MCF 10A (cell line): ENCODE measurements at regions not wholly inside any gene's neighbourhood (a gene's known extent, or its start where the extent isn't known, plus 50 kb on each side); places are given as distances from the start of the nearest gene placed in this dataset.

Experiments used
- BruUV-seq: library from RNA; stranded (reverse); fragments of 400-500 nt; replicated peaks from 2 replicates; lab custom pipeline; 2021; lab: Mats Ljungman, UMichigan
- CTCF ChIA-PET: fragments of 300-600 bp; sonication (Branson Sonifier 250); formaldehyde crosslinking; extraction: SDS; loops from one replicate; lab custom pipeline; 2021; ENCODE audit warnings: antibody characterized with exemption, inconsistent platforms; lab: Yijun Ruan, JAX
- POLR2A ChIA-PET: fragments of 300-600, 350-650 bp; sonication (Branson Sonifier 250); formaldehyde crosslinking; extraction: SDS; loops from one replicate; lab custom pipeline; 2020; ENCODE audit warnings: antibody characterized with exemption, inconsistent platforms; lab: Yijun Ruan, JAX
- DNase-seq: peaks from one replicate; pipeline ENCODE4 v3.0.0-alpha.2; 2018; ENCODE audit not compliant: unreplicated experiment
- H3K27ac Mint-ChIP-seq: one replicate; pipeline ENCODE4 v1.8.0; 2022; ENCODE audit warnings: mild to moderate bottlenecking, low read depth, mixed read lengths; ENCODE audit not compliant: unreplicated experiment
- H3K27me3 Mint-ChIP-seq: one replicate; pipeline ENCODE4 v1.8.0; 2022; ENCODE audit warnings: mixed read lengths; ENCODE audit not compliant: insufficient read depth, unreplicated experiment
- H3K36me3 Mint-ChIP-seq: one replicate; pipeline ENCODE4 v1.8.0; 2022; ENCODE audit warnings: mild to moderate bottlenecking, moderate library complexity, mixed read lengths; ENCODE audit not compliant: insufficient read depth, unreplicated experiment
- H3K4me1 Mint-ChIP-seq: one replicate; pipeline ENCODE4 v1.8.0; 2022; ENCODE audit warnings: mixed read lengths; ENCODE audit not compliant: insufficient read depth, unreplicated experiment
- H3K4me3 Mint-ChIP-seq: one replicate; pipeline ENCODE4 v1.8.0; 2022; ENCODE audit warnings: mild to moderate bottlenecking, moderate library complexity, mixed read lengths; ENCODE audit not compliant: unreplicated experiment
- H3K9me3 Mint-ChIP-seq: one replicate; pipeline ENCODE4 v1.8.0; 2022; ENCODE audit warnings: mixed read lengths; ENCODE audit not compliant: unreplicated experiment
- intact Hi-C: fragments of 100-400 bp; cut with micrococcal nuclease; formaldehyde crosslinking; loops from 2 replicates; pipeline ENCODE4 v1.14.1; 2022
- TF ChIP-seq, protein P1 (sequence below): fragments of 200-600 bp; IDR thresholded peaks from one replicate; pipeline ENCODE4 v1.8.0; 2022; ENCODE audit warnings: antibody characterized with exemption, mild to moderate bottlenecking; ENCODE audit not compliant: unreplicated experiment

DNA sequence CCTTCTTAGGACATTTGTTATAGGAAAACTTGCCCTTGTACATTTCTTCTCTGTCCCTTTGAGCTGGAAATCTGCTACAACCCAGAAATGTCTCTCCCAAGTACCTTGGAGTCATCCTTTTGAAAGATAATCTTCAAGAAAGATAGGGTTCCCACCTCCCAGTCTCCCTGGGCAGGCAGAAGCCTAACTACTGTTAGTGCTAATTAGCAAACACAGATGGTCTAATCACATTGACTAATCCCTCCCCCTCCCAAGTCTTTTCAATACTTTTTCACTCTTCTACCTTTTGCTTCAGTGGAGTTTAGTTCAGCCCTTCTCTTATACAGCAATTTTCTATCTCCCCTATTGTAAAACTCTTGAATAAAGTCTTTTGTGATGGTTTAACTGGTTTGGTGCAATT is 129.8 kb upstream of the PPFIA2 start:
- peaks cover under 1% of the 10 kb centered on the region for H3K9me3 Mint-ChIP-seq
- CTCF ChIA-PET: no interaction called here
- H3K27ac Mint-ChIP-seq: no peak overlapping the region
- no peaks in the 10 kb centered on the region for H3K36me3 Mint-ChIP-seq
- no peaks in the 10 kb centered on the region for H3K27me3 Mint-ChIP-seq
- TF ChIP-seq, protein P1, sequence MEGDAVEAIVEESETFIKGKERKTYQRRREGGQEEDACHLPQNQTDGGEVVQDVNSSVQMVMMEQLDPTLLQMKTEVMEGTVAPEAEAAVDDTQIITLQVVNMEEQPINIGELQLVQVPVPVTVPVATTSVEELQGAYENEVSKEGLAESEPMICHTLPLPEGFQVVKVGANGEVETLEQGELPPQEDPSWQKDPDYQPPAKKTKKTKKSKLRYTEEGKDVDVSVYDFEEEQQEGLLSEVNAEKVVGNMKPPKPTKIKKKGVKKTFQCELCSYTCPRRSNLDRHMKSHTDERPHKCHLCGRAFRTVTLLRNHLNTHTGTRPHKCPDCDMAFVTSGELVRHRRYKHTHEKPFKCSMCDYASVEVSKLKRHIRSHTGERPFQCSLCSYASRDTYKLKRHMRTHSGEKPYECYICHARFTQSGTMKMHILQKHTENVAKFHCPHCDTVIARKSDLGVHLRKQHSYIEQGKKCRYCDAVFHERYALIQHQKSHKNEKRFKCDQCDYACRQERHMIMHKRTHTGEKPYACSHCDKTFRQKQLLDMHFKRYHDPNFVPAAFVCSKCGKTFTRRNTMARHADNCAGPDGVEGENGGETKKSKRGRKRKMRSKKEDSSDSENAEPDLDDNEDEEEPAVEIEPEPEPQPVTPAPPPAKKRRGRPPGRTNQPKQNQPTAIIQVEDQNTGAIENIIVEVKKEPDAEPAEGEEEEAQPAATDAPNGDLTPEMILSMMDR: no peak
- BruUV-seq: no TSS peak
- H3K4me1 Mint-ChIP-seq: no peaks in the 10 kb centered on the region
- intact Hi-C loops: no loop called here
- DNase-seq: no peak
- H3K4me3 Mint-ChIP-seq: no peak overlapping the region
- POLR2A ChIA-PET: no interaction called here

DNA sequence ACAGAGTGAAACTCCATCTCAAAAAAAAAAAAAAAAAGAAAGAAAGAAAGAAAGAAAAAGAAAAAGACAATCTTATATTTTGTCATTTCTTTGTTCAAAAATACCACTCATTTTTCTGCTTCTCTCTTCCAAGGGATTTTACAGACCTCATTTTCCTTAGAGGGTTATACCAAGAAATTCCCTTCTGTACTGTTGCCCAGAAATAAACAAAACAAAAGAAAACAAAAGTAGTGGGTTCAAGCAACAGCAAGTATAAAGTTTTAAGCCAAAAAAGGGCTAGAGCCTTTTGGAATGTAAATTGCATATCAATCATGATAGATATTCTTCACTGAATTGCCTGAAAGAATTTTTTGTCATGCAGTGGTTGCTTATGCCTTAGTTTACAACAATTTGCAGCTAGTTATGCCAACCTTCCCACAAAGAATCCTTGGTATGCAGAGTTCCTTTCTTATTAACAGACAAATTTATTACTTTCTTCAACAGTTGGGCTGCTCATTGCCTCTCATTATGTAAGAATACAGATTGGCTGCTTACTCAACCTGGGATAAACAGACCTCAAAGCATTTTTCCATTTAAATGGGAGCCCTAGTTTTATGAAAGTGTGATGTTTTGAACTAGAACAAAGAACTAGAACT is 129.1 kb upstream of the PPFIA2 start:
- DNase-seq: no peak
- CTCF ChIA-PET: no interaction called here
- Mint-ChIP-seq H3K27me3 (no peaks in the 10 kb centered on the region), H3K36me3 (no peaks in the 10 kb centered on the region), H3K4me1 (no peaks in the 10 kb centered on the region), H3K27ac (no peak overlapping the region), H3K4me3 (no peak overlapping the region), H3K9me3 (no peaks in the 10 kb centered on the region)
- POLR2A ChIA-PET: no interaction called here
- TF ChIP-seq, protein P1: no peak
- intact Hi-C loops: no loop called here
- no TSS peak for BruUV-seq

DNA sequence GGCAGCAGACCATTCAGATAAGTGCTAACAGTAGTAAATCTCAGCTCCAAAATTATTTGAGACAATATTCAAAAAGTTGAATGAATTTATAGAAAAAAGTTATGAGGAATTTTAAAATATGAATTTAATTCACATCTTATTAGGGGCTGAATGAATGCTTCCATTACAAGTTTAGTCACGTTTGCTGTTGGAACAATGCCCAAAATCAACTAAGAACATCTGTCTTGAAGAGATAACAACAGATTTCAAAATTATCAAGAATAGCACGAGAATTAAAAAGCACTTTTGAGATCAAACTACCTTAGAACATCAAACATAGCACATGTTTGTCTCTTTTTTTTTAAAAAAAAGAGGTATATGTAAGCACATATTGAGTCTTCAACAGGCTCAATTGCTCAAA is 115.4 kb upstream of the PPFIA2 start:
- TF ChIP-seq, protein P1: no peak
- H3K9me3 Mint-ChIP-seq: no peaks in the 10 kb centered on the region
- CTCF ChIA-PET: no interaction called here
- POLR2A ChIA-PET: no interaction called here
- H3K27ac Mint-ChIP-seq: no peak overlapping the region
- H3K27me3 Mint-ChIP-seq: peaks cover 12% of the 10 kb centered on the region
- H3K4me1 Mint-ChIP-seq: no peaks in the 10 kb centered on the region
- intact Hi-C loops: no loop called here
- H3K4me3 Mint-ChIP-seq: no peak overlapping the region
- peak; percentile 4 for DNase-seq
- no TSS peak for BruUV-seq
- H3K36me3 Mint-ChIP-seq: no peaks in the 10 kb centered on the region

DNA sequence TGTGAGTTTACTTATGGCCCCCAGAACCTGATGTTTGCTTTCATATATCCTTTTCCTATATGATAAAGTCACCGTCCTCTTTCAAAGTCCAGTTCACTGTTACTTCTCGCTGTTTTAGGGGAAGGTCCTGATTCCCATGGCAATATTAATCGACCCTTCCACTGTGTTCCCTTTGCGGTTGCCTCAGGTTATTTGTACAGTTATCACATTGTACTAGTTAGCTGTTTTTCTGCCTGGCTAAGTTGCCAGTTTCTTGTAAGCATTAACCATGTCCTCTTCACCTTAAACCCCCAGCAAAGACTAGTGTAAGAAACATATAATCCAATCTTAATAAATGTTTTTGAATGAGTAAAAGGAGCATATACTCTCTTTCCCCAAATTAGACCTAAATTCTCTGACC is 115.0 kb upstream of the PPFIA2 start:
- H3K4me3 Mint-ChIP-seq: no peak overlapping the region
- H3K36me3 Mint-ChIP-seq: no peaks in the 10 kb centered on the region
- CTCF ChIA-PET: no interaction called here
- POLR2A ChIA-PET: no interaction called here
- H3K27me3 Mint-ChIP-seq: peaks cover 12% of the 10 kb centered on the region
- intact Hi-C loops: no loop called here
- no peaks in the 10 kb centered on the region for H3K9me3 Mint-ChIP-seq
- no TSS peak for BruUV-seq
- TF ChIP-seq, protein P1: no peak
- H3K27ac Mint-ChIP-seq: no peak overlapping the region
- no peaks in the 10 kb centered on the region for H3K4me1 Mint-ChIP-seq
- DNase-seq: no peak
